ENCODE measurements at regions not wholly inside any gene's neighbourhood (a gene's known extent, or its start where the extent isn't known, plus 50 kb on each side); places are given as distances from the start of the nearest gene placed in this dataset.

- no peaks in the 10 kb centered on the region for H3K4me1 ChIP-seq (ENCODE audit: insufficient read depth, low read length)
- H3K9me3 ChIP-seq (ENCODE audit: control insufficient read depth, insufficient read depth, low read length): no peaks in the 10 kb centered on the region
- no peak overlapping the region for H3K9ac ChIP-seq (ENCODE audit: low read depth, low read length)
- no peaks in the 10 kb centered on the region for H3K36me3 ChIP-seq (ENCODE audit: insufficient read depth, low read length)
Observed at GRCh38 chr11:128018692-128019091, 568.7 kb downstream of the ETS1 start.

GRCh38 chr11:128005562-128005961 lies 581.8 kb downstream of the ETS1 start:
- Histone ChIP-seq H3K4me1 (ENCODE audit: insufficient read depth, low read length) (no peaks in the 10 kb centered on the region), H3K36me3 (ENCODE audit: insufficient read depth, low read length) (no peaks in the 10 kb centered on the region), H3K9me3 (ENCODE audit: control insufficient read depth, insufficient read depth, low read length) (0 out of 2 replicates have a peak, but pooled peaks cover 3% of the 10 kb centered on the region), H3K9ac (ENCODE audit: low read depth, low read length) (no peak overlapping the region)

GRCh38 chr11:127998421-127998820 lies 588.9 kb downstream of the ETS1 start:
- Histone ChIP-seq H3K36me3 (ENCODE audit: insufficient read depth, low read length) (no peaks in the 10 kb centered on the region), H3K4me1 (ENCODE audit: insufficient read depth, low read length) (no peaks in the 10 kb centered on the region; the same call in 1 of the 2 replicates), H3K9me3 (ENCODE audit: control insufficient read depth, insufficient read depth, low read length) (no peaks in the 10 kb centered on the region), H3K9ac (ENCODE audit: low read depth, low read length) (no peak overlapping the region)

GRCh38 chr11:127997594-127997993 lies 589.8 kb downstream of the ETS1 start:
- no peaks in the 10 kb centered on the region for H3K36me3 ChIP-seq (ENCODE audit: insufficient read depth, low read length)
- H3K9ac ChIP-seq (ENCODE audit: low read depth, low read length): no peak overlapping the region
- no peaks in the 10 kb centered on the region for H3K9me3 ChIP-seq (ENCODE audit: control insufficient read depth, insufficient read depth, low read length)
- H3K4me1 ChIP-seq (ENCODE audit: insufficient read depth, low read length): no peaks in the 10 kb centered on the region; the same call in 1 of the 2 replicates

GRCh38 chr11:127996825-127997224 lies 590.5 kb downstream of the ETS1 start:
- no peaks in the 10 kb centered on the region for H3K36me3 ChIP-seq (ENCODE audit: insufficient read depth, low read length)
- no peaks in the 10 kb centered on the region; the same call in 1 of the 2 replicates for H3K4me1 ChIP-seq (ENCODE audit: insufficient read depth, low read length)
- no peaks in the 10 kb centered on the region for H3K9me3 ChIP-seq (ENCODE audit: control insufficient read depth, insufficient read depth, low read length)
- no peak overlapping the region for H3K9ac ChIP-seq (ENCODE audit: low read depth, low read length)

- Histone ChIP-seq H3K9me3 (ENCODE audit: control insufficient read depth, insufficient read depth, low read length) (no peaks in the 10 kb centered on the region), H3K4me1 (ENCODE audit: insufficient read depth, low read length) (no peaks in the 10 kb centered on the region; the same call in 1 of the 2 replicates), H3K9ac (ENCODE audit: low read depth, low read length) (no peak overlapping the region), H3K36me3 (ENCODE audit: insufficient read depth, low read length) (no peaks in the 10 kb centered on the region)
Observed at GRCh38 chr11:127995921-127996320, 591.4 kb downstream of the ETS1 start.

GRCh38 chr11:127994736-127995135 lies 592.6 kb downstream of the ETS1 start:
- H3K9ac ChIP-seq (ENCODE audit: low read depth, low read length): no peak overlapping the region
- H3K4me1 ChIP-seq (ENCODE audit: insufficient read depth, low read length): no peaks in the 10 kb centered on the region; the same call in 1 of the 2 replicates
- no peaks in the 10 kb centered on the region for H3K36me3 ChIP-seq (ENCODE audit: insufficient read depth, low read length)
- H3K9me3 ChIP-seq (ENCODE audit: control insufficient read depth, insufficient read depth, low read length): no peaks in the 10 kb centered on the region

- Histone ChIP-seq H3K9ac (ENCODE audit: low read depth, low read length) (no peak overlapping the region), H3K36me3 (ENCODE audit: insufficient read depth, low read length) (no peaks in the 10 kb centered on the region), H3K9me3 (ENCODE audit: control insufficient read depth, insufficient read depth, low read length) (no peaks in the 10 kb centered on the region), H3K4me1 (ENCODE audit: insufficient read depth, low read length) (no peaks in the 10 kb centered on the region; the same call in 1 of the 2 replicates)
Observed at GRCh38 chr11:127993788-127994187, 593.6 kb downstream of the ETS1 start.

GRCh38 chr11:127993281-127993680 lies 594.1 kb downstream of the ETS1 start:
- H3K9me3 ChIP-seq (ENCODE audit: control insufficient read depth, insufficient read depth, low read length): no peaks in the 10 kb centered on the region
- H3K4me1 ChIP-seq (ENCODE audit: insufficient read depth, low read length): no peaks in the 10 kb centered on the region; the same call in 1 of the 2 replicates
- H3K36me3 ChIP-seq (ENCODE audit: insufficient read depth, low read length): no peaks in the 10 kb centered on the region
- H3K9ac ChIP-seq (ENCODE audit: low read depth, low read length): no peak overlapping the region

GRCh38 chr11:127986073-127986472 lies 601.3 kb downstream of the ETS1 start:
- no peak overlapping the region for H3K9ac ChIP-seq (ENCODE audit: low read depth, low read length)
- no peaks in the 10 kb centered on the region for H3K4me1 ChIP-seq (ENCODE audit: insufficient read depth, low read length)
- no peaks in the 10 kb centered on the region for H3K36me3 ChIP-seq (ENCODE audit: insufficient read depth, low read length)
- H3K9me3 ChIP-seq (ENCODE audit: control insufficient read depth, insufficient read depth, low read length): no peaks in the 10 kb centered on the region

GRCh38 chr11:127972816-127973215 lies 614.5 kb downstream of the ETS1 start:
- H3K9ac ChIP-seq (ENCODE audit: low read depth, low read length): no peak overlapping the region
- H3K9me3 ChIP-seq (ENCODE audit: control insufficient read depth, insufficient read depth, low read length): no peaks in the 10 kb centered on the region
- no peaks in the 10 kb centered on the region for H3K4me1 ChIP-seq (ENCODE audit: insufficient read depth, low read length)
- no peaks in the 10 kb centered on the region for H3K36me3 ChIP-seq (ENCODE audit: insufficient read depth, low read length)

GRCh38 chr11:127971448-127971847 lies 615.9 kb downstream of the ETS1 start:
- Histone ChIP-seq H3K4me1 (ENCODE audit: insufficient read depth, low read length) (no peaks in the 10 kb centered on the region), H3K9me3 (ENCODE audit: control insufficient read depth, insufficient read depth, low read length) (no peaks in the 10 kb centered on the region), H3K9ac (ENCODE audit: low read depth, low read length) (no peak overlapping the region), H3K36me3 (ENCODE audit: insufficient read depth, low read length) (no peaks in the 10 kb centered on the region)

GRCh38 chr11:127966821-127967220 lies 620.5 kb downstream of the ETS1 start:
- Histone ChIP-seq H3K9ac (ENCODE audit: low read depth, low read length) (no peak overlapping the region), H3K9me3 (ENCODE audit: control insufficient read depth, insufficient read depth, low read length) (no peaks in the 10 kb centered on the region), H3K4me1 (ENCODE audit: insufficient read depth, low read length) (no peaks in the 10 kb centered on the region), H3K36me3 (ENCODE audit: insufficient read depth, low read length) (no peaks in the 10 kb centered on the region)

- no peaks in the 10 kb centered on the region for H3K9me3 ChIP-seq (ENCODE audit: control insufficient read depth, insufficient read depth, low read length)
- H3K4me1 ChIP-seq (ENCODE audit: insufficient read depth, low read length): no peaks in the 10 kb centered on the region
- H3K9ac ChIP-seq (ENCODE audit: low read depth, low read length): no peak overlapping the region
- H3K36me3 ChIP-seq (ENCODE audit: insufficient read depth, low read length): no peaks in the 10 kb centered on the region
Observed at GRCh38 chr11:127965939-127966668, 621.3 kb downstream of the ETS1 start.

GRCh38 chr11:127962416-127962815 lies 624.9 kb downstream of the ETS1 start:
- Histone ChIP-seq H3K9me3 (ENCODE audit: control insufficient read depth, insufficient read depth, low read length) (no peaks in the 10 kb centered on the region), H3K36me3 (ENCODE audit: insufficient read depth, low read length) (no peaks in the 10 kb centered on the region), H3K9ac (ENCODE audit: low read depth, low read length) (no peak overlapping the region), H3K4me1 (ENCODE audit: insufficient read depth, low read length) (no peaks in the 10 kb centered on the region)

All from ES-I3 (cell line).